ENCODE measurements at regions not wholly inside any gene's neighbourhood (a gene's known extent, or its start where the extent isn't known, plus 50 kb on each side); places are given as distances from the start of the nearest gene placed in this dataset.
"Not testable (repeated sequence)": the region's sequence is repeated elsewhere in the genome, so short reads cannot be mapped to it uniquely, and the experiment has no call there.

- no peak for DNase-seq (ENCODE audit: low spot score)
Measured at GRCh38 chr12:111248236-111249017, 120.5 kb downstream of the PHETA1 start.

DNA sequence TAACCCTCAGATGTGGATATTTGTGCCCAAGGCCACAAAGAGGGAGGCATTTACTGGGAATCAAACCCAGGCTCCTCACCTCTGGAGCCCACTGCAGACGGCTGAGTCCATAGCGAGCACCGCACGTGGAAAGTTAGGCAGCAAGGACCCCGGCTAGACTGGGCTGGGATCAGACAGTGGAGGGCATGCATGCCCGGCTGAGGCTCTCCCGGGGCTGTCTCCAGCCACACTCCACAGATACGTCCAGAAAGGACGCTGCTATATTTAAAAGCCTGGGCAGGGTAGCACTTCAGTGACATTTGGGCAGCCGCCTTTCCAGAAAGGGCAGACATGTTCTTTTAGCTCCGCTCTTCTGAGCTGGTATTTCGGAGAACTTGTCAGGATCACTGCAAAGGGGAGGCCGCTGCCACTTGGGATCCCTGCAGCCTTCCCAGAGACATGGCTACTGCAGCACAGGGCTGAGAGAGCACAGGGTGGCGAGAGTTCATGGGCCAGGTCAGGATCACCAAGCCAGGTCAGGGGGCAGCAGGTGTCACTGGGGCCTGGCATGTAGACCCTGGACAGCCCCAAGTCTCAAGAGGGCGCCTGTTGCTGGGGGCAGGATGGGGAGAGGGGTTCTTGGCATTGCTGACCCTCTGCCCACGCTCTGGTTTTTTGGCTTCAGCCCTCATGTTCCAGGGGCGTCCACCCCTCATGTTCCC lies 121.7 kb downstream of the PHETA1 start:
- no peak for DNase-seq (ENCODE audit: low spot score)

GRCh38 chr12:111246477-111247011 lies 122.4 kb downstream of the PHETA1 start:
- no peak for DNase-seq (ENCODE audit: low spot score)

GRCh38 chr12:111245701-111246476 lies 123.0 kb downstream of the PHETA1 start:
- no peak for DNase-seq (ENCODE audit: low spot score)

- DNase-seq (ENCODE audit: low spot score): no peak
Measured at GRCh38 chr12:111244673-111245072, 124.2 kb downstream of the PHETA1 start.

GRCh38 chr12:111242817-111243216 lies 126.1 kb downstream of the PHETA1 start:
- DNase-seq (ENCODE audit: low spot score): not testable (repeated sequence)

DNA sequence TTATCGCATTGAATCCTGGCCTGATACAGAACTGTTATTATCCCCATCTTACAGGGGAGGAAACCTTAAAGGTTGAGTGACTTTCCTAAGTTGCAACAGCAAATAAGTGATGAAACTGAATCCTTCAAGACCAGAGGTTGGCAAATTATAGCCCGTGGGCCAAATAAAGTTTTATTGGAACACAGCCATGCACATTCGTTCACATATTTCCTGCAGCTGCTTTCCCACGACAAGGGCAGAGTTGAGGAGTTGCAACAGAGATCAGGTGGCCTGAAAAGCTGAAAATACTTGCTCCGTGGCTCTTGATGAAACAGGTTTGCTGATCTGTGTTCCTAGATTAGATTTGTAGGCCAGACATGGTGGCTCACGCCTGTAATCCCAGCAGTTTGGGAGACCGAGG lies 126.7 kb downstream of the PHETA1 start:
- DNase-seq (ENCODE audit: low spot score): no peak

DNA sequence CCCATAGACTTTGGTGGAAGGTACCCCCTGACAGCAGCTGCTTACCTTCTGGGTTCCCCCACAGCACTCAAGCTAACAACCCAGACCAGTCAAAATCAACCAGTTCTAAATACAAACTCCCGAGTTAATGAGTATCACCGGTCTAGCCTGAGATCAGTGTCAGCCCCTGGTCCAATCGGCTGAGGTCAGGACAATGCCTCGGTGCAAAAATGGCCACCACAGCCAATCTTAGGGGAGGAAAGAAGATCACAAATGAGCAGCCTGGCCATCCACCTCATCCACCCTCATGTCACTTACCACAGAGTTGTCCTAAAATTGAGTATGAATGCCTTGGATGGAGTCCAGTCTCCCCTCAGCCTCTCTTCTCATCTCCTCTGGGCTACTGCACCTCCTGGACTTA lies 128.5 kb downstream of the PHETA1 start:
- DNase-seq (ENCODE audit: low spot score): no peak

GRCh38 chr12:111239235-111239634 lies 129.7 kb downstream of the PHETA1 start:
- DNase-seq (ENCODE audit: low spot score): no peak

GRCh38 chr12:111238075-111238734 lies 130.7 kb downstream of the PHETA1 start:
- DNase-seq (ENCODE audit: low spot score): no peak

DNA sequence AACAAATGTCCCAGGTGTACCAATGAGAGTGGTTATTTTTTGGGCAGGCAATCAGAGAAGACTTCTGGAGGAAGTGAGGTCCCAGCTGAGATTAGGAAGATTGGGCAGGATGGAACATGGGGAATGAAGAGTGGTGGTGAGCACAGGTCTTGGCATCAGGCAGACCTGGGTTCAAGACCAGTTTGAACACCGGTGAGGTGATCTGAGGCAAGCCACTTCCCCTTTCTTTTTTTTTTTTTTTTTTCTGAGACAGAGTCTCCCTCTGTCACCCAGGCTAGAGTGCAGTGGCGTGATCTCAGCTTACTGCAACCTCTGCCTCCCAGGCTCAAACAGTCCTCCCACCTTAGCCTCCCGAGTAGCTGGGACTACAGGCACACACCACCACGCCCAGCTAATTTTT lies 134.4 kb downstream of the PHETA1 start:
- not testable (repeated sequence) for DNase-seq (ENCODE audit: low spot score)

- no peak for DNase-seq (ENCODE audit: low spot score)
Measured at GRCh38 chr12:111233786-111234185, 135.1 kb downstream of the PHETA1 start.

GRCh38 chr12:111230649-111231048 lies 138.2 kb downstream of the PHETA1 start:
- DNase-seq (ENCODE audit: low spot score): no peak

- DNase-seq (ENCODE audit: low spot score): no peak
Measured at GRCh38 chr12:111228916-111229666, 139.8 kb downstream of the PHETA1 start.

GRCh38 chr12:111227476-111228420 lies 141.1 kb downstream of the PHETA1 start:
- DNase-seq (ENCODE audit: low spot score): no peak

DNA sequence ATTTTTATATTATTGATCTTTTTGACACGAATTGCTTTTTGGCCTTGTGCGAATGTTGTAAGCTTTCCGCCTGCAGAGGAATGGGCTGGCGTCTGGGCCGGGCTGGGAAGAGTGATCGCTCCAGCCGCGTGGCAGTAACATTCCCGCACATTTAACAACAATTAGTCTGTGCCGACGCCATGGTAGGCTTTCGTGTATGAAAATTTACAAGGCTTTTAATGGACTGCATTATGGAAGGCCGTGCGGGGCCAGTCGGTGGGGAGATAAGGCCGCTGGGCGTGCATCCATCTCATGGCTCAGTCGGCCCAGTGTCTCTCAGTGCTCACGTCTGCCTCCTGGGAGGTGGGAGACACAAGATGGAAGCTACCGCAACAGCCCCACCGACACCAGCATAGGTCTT lies 142.2 kb downstream of the PHETA1 start:
- no peak for DNase-seq (ENCODE audit: low spot score)

DNA sequence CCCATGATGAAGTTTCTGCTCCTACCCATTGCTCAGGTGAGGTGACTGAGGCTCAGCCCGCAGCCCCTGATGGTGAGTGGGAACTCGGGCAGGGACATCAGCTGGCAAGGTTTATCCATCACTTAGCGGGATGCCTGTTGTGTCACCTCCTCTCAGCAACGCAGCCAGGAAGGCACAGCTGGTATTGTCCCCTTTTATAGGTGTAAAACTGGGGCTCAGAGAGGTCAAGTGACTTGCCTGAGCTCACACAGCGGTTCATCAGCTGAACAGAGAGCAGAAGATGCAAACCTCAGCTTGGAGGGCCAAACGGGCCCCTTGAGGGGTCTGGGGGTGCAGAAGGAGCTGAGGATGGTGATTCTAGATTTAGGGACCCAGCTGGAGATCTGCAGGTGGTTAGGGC lies 143.6 kb downstream of the PHETA1 start:
- no peak for DNase-seq (ENCODE audit: low spot score)

GRCh38 chr12:111224186-111225066 lies 144.5 kb downstream of the PHETA1 start:
- DNase-seq (ENCODE audit: low spot score): no peak

DNA sequence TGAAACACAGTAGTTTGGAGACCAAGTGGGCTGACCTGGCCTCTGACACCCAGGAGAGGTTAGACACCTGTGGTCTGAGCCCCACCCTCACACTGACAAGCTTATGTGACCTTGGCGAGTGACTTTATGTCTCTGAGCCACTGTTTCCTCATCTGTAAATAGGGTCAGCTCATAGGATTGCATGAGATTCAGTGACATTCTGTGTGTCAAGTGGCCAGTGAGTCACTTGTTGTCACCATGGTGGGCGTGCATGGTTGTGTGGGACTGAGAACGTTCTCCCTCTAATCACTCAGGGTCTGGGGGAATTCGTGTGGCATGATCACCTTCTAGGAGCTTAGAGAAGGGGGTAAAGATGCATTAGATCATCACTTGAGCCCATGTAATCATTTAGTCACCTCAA lies 146.4 kb downstream of the PHETA1 start:
- no peak for DNase-seq (ENCODE audit: low spot score)

Measured in CD4-positive, alpha-beta T cell treated with Interleukin-6 at 100 ng/mL for 8 hours (primary cell).